Trophoblast cell (in vitro differentiated cells and primary cell): ENCODE measurements at regions not wholly inside any gene's neighbourhood (a gene's known extent, or its start where the extent isn't known, plus 50 kb on each side); places are given as distances from the start of the nearest gene placed in this dataset.

Source experiments
- DNase-seq, 2 donors: peaks; one replicate each; pipeline ENCODE4 v3.0.0-alpha.2; 2016
- H2AFZ ChIP-seq: 2 replicates; pipeline ENCODE4 v1.6.1; 2013; ENCODE audit warnings: low read length, moderate library complexity, mild to moderate bottlenecking; ENCODE audit not compliant: insufficient read depth, poor library complexity
- H2AK5ac ChIP-seq: 2 replicates; pipeline ENCODE4 v1.6.1; 2013; ENCODE audit warnings: mild to moderate bottlenecking, low read length
- H2BK120ac ChIP-seq: 2 replicates; pipeline ENCODE4 v1.6.1; 2013; ENCODE audit warnings: low read length, mild to moderate bottlenecking, moderate library complexity; ENCODE audit not compliant: insufficient read depth, poor library complexity
- H2BK12ac ChIP-seq: 2 replicates; pipeline ENCODE4 v1.6.1; 2013; ENCODE audit warnings: mild to moderate bottlenecking, low read length, moderate library complexity
- H2BK5ac ChIP-seq: 2 replicates; pipeline ENCODE4 v1.6.1; 2013; ENCODE audit warnings: low read length, low read depth, moderate library complexity, mild to moderate bottlenecking; ENCODE audit not compliant: poor library complexity
- H3K14ac ChIP-seq: 2 replicates; pipeline ENCODE4 v1.6.1; 2013; ENCODE audit warnings: mild to moderate bottlenecking, low read length
- H3K18ac ChIP-seq: 2 replicates; pipeline ENCODE4 v1.6.1; 2013; ENCODE audit warnings: mild to moderate bottlenecking, low read length
- H3K23ac ChIP-seq: 2 replicates; pipeline ENCODE4 v1.6.1; 2013; ENCODE audit warnings: low read length
- H3K27ac ChIP-seq: 2 replicates; pipeline ENCODE4 v1.5.1; 2013; ENCODE audit warnings: low read depth, mild to moderate bottlenecking, inconsistent platforms, low read length, moderate library complexity
- H3K27me3 ChIP-seq: 2 replicates; pipeline ENCODE4 v1.6.1; 2013; ENCODE audit warnings: inconsistent platforms, mild to moderate bottlenecking, low read length, moderate library complexity; ENCODE audit not compliant: insufficient read depth
- H3K36me3 ChIP-seq, 2 experiments: 1 replicate in 1 of 2; 2 replicates in 1 of 2; pipeline ENCODE4 v1.6.1; 2013; ENCODE audit warnings: low read length in 2 of 2, mild to moderate bottlenecking in 2 of 2, moderate library complexity in 1 of 2; ENCODE audit not compliant: insufficient read depth in 2 of 2, control insufficient read depth in 1 of 2
- H3K4ac ChIP-seq: 2 replicates; pipeline ENCODE4 v1.6.1; 2013; ENCODE audit warnings: low read depth, mild to moderate bottlenecking, low read length, moderate library complexity
- H3K4me1 ChIP-seq, 2 experiments: 1 replicate in 1 of 2; 2 replicates in 1 of 2; pipeline ENCODE4 v1.6.1; 2013; ENCODE audit warnings: low read length in 2 of 2, mild to moderate bottlenecking in 2 of 2, moderate library complexity in 1 of 2; ENCODE audit not compliant: insufficient read depth in 2 of 2, control insufficient read depth in 1 of 2
- H3K4me2 ChIP-seq: 2 replicates; pipeline ENCODE4 v1.6.1; 2013; ENCODE audit warnings: inconsistent platforms, mild to moderate bottlenecking, low read length, moderate library complexity
- H3K4me3 ChIP-seq: 2 replicates; pipeline ENCODE4 v1.5.1; 2013; ENCODE audit warnings: mild to moderate bottlenecking, low read depth, low read length, inconsistent platforms
- H3K79me1 ChIP-seq: one replicate; pipeline ENCODE4 v1.6.1; 2013; ENCODE audit warnings: low read length
- H3K79me2 ChIP-seq: 2 replicates; pipeline ENCODE4 v1.6.1; 2013; ENCODE audit warnings: low read length, mild to moderate bottlenecking; ENCODE audit not compliant: control insufficient read depth, insufficient read depth, poor library complexity
- H3K9ac ChIP-seq: 2 replicates; pipeline ENCODE4 v1.6.1; 2013; ENCODE audit warnings: mild to moderate bottlenecking, low read length
- H3K9me3 ChIP-seq: 2 replicates; pipeline ENCODE4 v1.6.1; 2013; ENCODE audit warnings: low read depth, mild to moderate bottlenecking, control low read depth, inconsistent platforms, low read length; ENCODE audit not compliant: insufficient read depth
- H4K12ac ChIP-seq: 2 replicates; pipeline ENCODE4 v1.6.1; 2013; ENCODE audit warnings: low read depth, mild to moderate bottlenecking, low read length, moderate library complexity
- H4K8ac ChIP-seq: 2 replicates; pipeline ENCODE4 v1.6.1; 2013; ENCODE audit warnings: low read depth, mild to moderate bottlenecking, low read length, moderate library complexity
- H4K91ac ChIP-seq: one replicate; pipeline ENCODE4 v1.6.1; 2013; ENCODE audit warnings: low read depth, mild to moderate bottlenecking, low read length, moderate library complexity
- WGBS: extraction: QIAGEN DNeasy Blood & Tissue Kit; methylation state at CpG from one replicate; pipeline ENCODE4 v1.1.7; 2013; ENCODE audit warnings: missing lambda C conversion rate; ENCODE audit not compliant: insufficient read length, insufficient coverage; ENCODE audit errors: extremely low coverage; 5-methylcytosine and 5-hydroxymethylcytosine counted together

GRCh38 chr14:85963486-85963885 is 433.5 kb downstream of the FLRT2 start:
- H2AK5ac ChIP-seq = no peak overlapping the region
- no peak overlapping the region for H3K4ac ChIP-seq
- no peaks in the 10 kb centered on the region for H3K79me2 ChIP-seq

GRCh38 chr14:85960756-85961155 is 430.8 kb downstream of the FLRT2 start:
- Histone ChIP-seq H3K79me2 (no peaks in the 10 kb centered on the region), H3K4me2 (no peak overlapping the region), H3K27ac (no peak overlapping the region), H2BK12ac (no peak overlapping the region), H3K4me1 (no peaks in the 10 kb centered on the region), H2BK120ac (no peak overlapping the region), H3K36me3 (no peaks in the 10 kb centered on the region), H3K9ac (no peak overlapping the region), H3K18ac (no peak overlapping the region), H3K14ac (no peak overlapping the region), H3K23ac (peak overlapping the region; percentile 85), H4K12ac (no peak overlapping the region), H4K91ac (no peak overlapping the region), H3K4ac (no peak overlapping the region), H2AFZ (no peak overlapping the region), H3K27me3 (no peaks in the 10 kb centered on the region), H3K9me3 (no peaks in the 10 kb centered on the region), H3K4me3 (no peak overlapping the region), H2AK5ac (no peak overlapping the region), H4K8ac (no peak overlapping the region), H2BK5ac (no peak overlapping the region), H3K79me1 (no peaks in the 10 kb centered on the region)
- DNase-seq = no peak
- no CpG with 5 or more reads among the region's 2 CpGs for WGBS

More at GRCh38 chr14:85963486-85963885, 433.5 kb downstream of the FLRT2 start:
- Histone ChIP-seq H4K8ac (no peak overlapping the region), H3K18ac (no peak overlapping the region), H3K4me1 (no peaks in the 10 kb centered on the region), H4K12ac (no peak overlapping the region), H3K27ac (no peak overlapping the region), H3K9ac (no peak overlapping the region), H4K91ac (no peak overlapping the region), H3K4me2 (no peak overlapping the region), H3K4me3 (no peak overlapping the region), H3K23ac (no peak overlapping the region), H2BK120ac (no peak overlapping the region), H3K79me1 (no peaks in the 10 kb centered on the region), H2BK12ac (no peak overlapping the region), H2BK5ac (no peak overlapping the region), H3K9me3 (no peaks in the 10 kb centered on the region), H2AFZ (no peak overlapping the region), H3K36me3 (no peaks in the 10 kb centered on the region), H3K27me3 (no peaks in the 10 kb centered on the region), H3K14ac (no peak overlapping the region)
- DNase-seq = no peak

- no peaks in the 10 kb centered on the region for H3K9me3 ChIP-seq
- no peak overlapping the region for H3K4me2 ChIP-seq
- H3K79me2 ChIP-seq = no peaks in the 10 kb centered on the region
- H3K18ac ChIP-seq = no peak overlapping the region
- no peak overlapping the region for H3K27ac ChIP-seq
- DNase-seq = no peak
- H2BK12ac ChIP-seq = no peak overlapping the region
- H2AK5ac ChIP-seq = no peak overlapping the region
- no peaks in the 10 kb centered on the region for H3K4me1 ChIP-seq
- no peak overlapping the region for H4K8ac ChIP-seq
- no peak overlapping the region for H2BK120ac ChIP-seq
- H3K36me3 ChIP-seq = no peaks in the 10 kb centered on the region
- H4K12ac ChIP-seq = no peak overlapping the region
- H3K79me1 ChIP-seq = no peaks in the 10 kb centered on the region
- WGBS = no CpG with 5 or more reads among the region's 3 CpGs
- H3K9ac ChIP-seq = no peak overlapping the region
- no peaks in the 10 kb centered on the region for H3K27me3 ChIP-seq
- H3K4me3 ChIP-seq = no peak overlapping the region
- no peak overlapping the region for H3K4ac ChIP-seq
- H3K23ac ChIP-seq = no peak overlapping the region
- H2AFZ ChIP-seq = no peak overlapping the region
- H3K14ac ChIP-seq = no peak overlapping the region
- no peak overlapping the region for H2BK5ac ChIP-seq
- H4K91ac ChIP-seq = no peak overlapping the region
These were observed 429.1 kb downstream of the FLRT2 start for GRCh38 chr14:85959063-85959462.

- Histone ChIP-seq H3K9me3 (no peaks in the 10 kb centered on the region), H2BK5ac (no peak overlapping the region), H2AK5ac (no peak overlapping the region), H3K14ac (no peak overlapping the region), H2BK120ac (no peak overlapping the region), H3K79me2 (no peaks in the 10 kb centered on the region), H3K4ac (no peak overlapping the region), H4K12ac (no peak overlapping the region), H3K4me1 (no peaks in the 10 kb centered on the region), H3K23ac (no peak overlapping the region), H4K8ac (no peak overlapping the region), H3K36me3 (no peaks in the 10 kb centered on the region), H2BK12ac (no peak overlapping the region), H3K79me1 (no peaks in the 10 kb centered on the region), H2AFZ (no peak overlapping the region), H3K4me2 (no peak overlapping the region), H3K4me3 (no peak overlapping the region), H3K27ac (no peak overlapping the region), H4K91ac (no peak overlapping the region), H3K27me3 (no peaks in the 10 kb centered on the region), H3K18ac (no peak overlapping the region), H3K9ac (no peak overlapping the region)
- no CpG with 5 or more reads among the region's 1 CpG for WGBS
- no peak for DNase-seq
These were observed 428.1 kb downstream of the FLRT2 start for GRCh38 chr14:85958069-85958468.
